HG02610 (cell line): ENCODE measurements at regions not wholly inside any gene's neighbourhood (a gene's known extent, or its start where the extent isn't known, plus 50 kb on each side); places are given as distances from the start of the nearest gene placed in this dataset.

Experiments
- ATAC-seq: cut with Tn5 transposase; IDR thresholded peaks from one replicate; pipeline ENCODE4 v1.9.1; 2021; ENCODE audit warnings: mild to moderate bottlenecking, moderate library complexity; ENCODE audit not compliant: unreplicated experiment

- ATAC-seq = no peak
Observed at GRCh38 chr1:239221656-239222055, 164.7 kb upstream of the CHRM3 start.

GRCh38 chr1:239219679-239220078 lies 166.7 kb upstream of the CHRM3 start:
- no peak for ATAC-seq

GRCh38 chr1:239218301-239218700 lies 168.1 kb upstream of the CHRM3 start:
- no peak for ATAC-seq

- no peak for ATAC-seq
Observed at GRCh38 chr1:239212811-239213220, 173.6 kb upstream of the CHRM3 start.

GRCh38 chr1:239209591-239209990 lies 176.8 kb upstream of the CHRM3 start:
- no peak for ATAC-seq

- no peak for ATAC-seq
Observed at GRCh38 chr1:239204401-239204800, 182.0 kb upstream of the CHRM3 start.

- no peak for ATAC-seq
Observed at GRCh38 chr1:239197871-239198270, 188.5 kb upstream of the CHRM3 start.

- ATAC-seq = no peak
Observed at GRCh38 chr1:239189998-239190512, 196.3 kb upstream of the CHRM3 start.

GRCh38 chr1:239186487-239186886 lies 199.9 kb upstream of the CHRM3 start:
- no peak for ATAC-seq

- no peak for ATAC-seq
Observed at GRCh38 chr1:239185245-239185619, 201.1 kb upstream of the CHRM3 start.

GRCh38 chr1:239184561-239185244 lies 201.7 kb upstream of the CHRM3 start:
- ATAC-seq = no peak

GRCh38 chr1:239178961-239179360 lies 207.4 kb upstream of the CHRM3 start:
- no peak for ATAC-seq

GRCh38 chr1:239174880-239175279 lies 211.5 kb upstream of the CHRM3 start:
- no peak for ATAC-seq

- no peak for ATAC-seq
Observed at GRCh38 chr1:239170828-239171227, 215.5 kb upstream of the CHRM3 start.

GRCh38 chr1:239169276-239169675 lies 217.1 kb upstream of the CHRM3 start:
- no peak for ATAC-seq

- no peak for ATAC-seq
Observed at GRCh38 chr1:239164451-239165180, 221.8 kb upstream of the CHRM3 start.

- no peak for ATAC-seq
Observed at GRCh38 chr1:239155466-239156091, 230.8 kb upstream of the CHRM3 start.

- no peak for ATAC-seq
Observed at GRCh38 chr1:239151937-239152336, 234.4 kb upstream of the CHRM3 start.

GRCh38 chr1:239140968-239141367 lies 245.4 kb upstream of the CHRM3 start:
- no peak for ATAC-seq

- no peak for ATAC-seq
Observed at GRCh38 chr1:239139801-239140200, 246.6 kb upstream of the CHRM3 start.

- no peak for ATAC-seq
Observed at GRCh38 chr1:239128541-239128940, 257.8 kb upstream of the CHRM3 start.

- ATAC-seq = no peak
Observed at GRCh38 chr1:239126884-239127283, 259.5 kb upstream of the CHRM3 start.
